ENCODE measurements at regions not wholly inside any gene's neighbourhood (a gene's known extent, or its start where the extent isn't known, plus 50 kb on each side); places are given as distances from the start of the nearest gene placed in this dataset.

DNA sequence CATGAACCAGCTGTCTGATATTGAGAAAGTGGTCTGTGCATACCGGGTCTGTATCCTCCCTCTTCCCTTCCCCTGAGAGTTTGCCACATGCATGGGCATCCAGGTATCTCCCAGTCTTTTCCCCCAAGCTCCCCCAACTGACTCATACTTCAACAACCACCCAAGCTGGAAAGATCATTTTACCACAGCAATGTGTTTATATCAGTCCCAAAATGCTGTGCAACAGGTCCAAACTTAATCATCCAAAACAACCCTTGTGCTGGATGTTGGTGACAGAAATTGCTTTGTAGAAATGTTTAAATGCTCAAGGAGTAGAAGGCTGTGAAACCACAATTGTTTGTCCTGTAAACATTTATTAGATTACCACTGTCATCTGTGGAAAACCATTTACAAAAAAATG, 286.8 kb upstream of the KLF3 start:
- Histone ChIP-seq H4K20me1 (ENCODE audit: low read depth, low read length) (no peaks in the 10 kb centered on the region), H2AFZ (ENCODE audit: low read depth, low read length, severe bottlenecking) (no peak overlapping the region), H3K4me3 (ENCODE audit: insufficient read depth, low read length, poor library complexity, severe bottlenecking) (no peak overlapping the region), H3K9me3 (ENCODE audit: insufficient read depth, low read length) (no peaks in the 10 kb centered on the region), H3F3A (ENCODE audit: insufficient read depth) (no peaks in the 10 kb centered on the region), H3K36me3 (ENCODE audit: low read length) (no peaks in the 10 kb centered on the region), H3K79me2 (ENCODE audit: insufficient read depth, low read length) (no peaks in the 10 kb centered on the region), H3K27me3 (ENCODE audit: low read length) (no peaks in the 10 kb centered on the region), H3K9ac (ENCODE audit: low read length) (no peak overlapping the region), H3K9me2 (replicated peaks; ENCODE audit: insufficient read depth, low read length) (no peaks in the 10 kb centered on the region), H3K27ac (ENCODE audit: low read depth, low read length) (no peak overlapping the region), H3K4me2 (ENCODE audit: low read depth, low read length, poor library complexity, severe bottlenecking) (no peak overlapping the region)
- no peak for TF ChIP-seq EZH2phosphoT487 (conservative IDR thresholded peaks at IDR 0.05; ENCODE audit: low read length)
- TF ChIP-seq, protein P1, sequence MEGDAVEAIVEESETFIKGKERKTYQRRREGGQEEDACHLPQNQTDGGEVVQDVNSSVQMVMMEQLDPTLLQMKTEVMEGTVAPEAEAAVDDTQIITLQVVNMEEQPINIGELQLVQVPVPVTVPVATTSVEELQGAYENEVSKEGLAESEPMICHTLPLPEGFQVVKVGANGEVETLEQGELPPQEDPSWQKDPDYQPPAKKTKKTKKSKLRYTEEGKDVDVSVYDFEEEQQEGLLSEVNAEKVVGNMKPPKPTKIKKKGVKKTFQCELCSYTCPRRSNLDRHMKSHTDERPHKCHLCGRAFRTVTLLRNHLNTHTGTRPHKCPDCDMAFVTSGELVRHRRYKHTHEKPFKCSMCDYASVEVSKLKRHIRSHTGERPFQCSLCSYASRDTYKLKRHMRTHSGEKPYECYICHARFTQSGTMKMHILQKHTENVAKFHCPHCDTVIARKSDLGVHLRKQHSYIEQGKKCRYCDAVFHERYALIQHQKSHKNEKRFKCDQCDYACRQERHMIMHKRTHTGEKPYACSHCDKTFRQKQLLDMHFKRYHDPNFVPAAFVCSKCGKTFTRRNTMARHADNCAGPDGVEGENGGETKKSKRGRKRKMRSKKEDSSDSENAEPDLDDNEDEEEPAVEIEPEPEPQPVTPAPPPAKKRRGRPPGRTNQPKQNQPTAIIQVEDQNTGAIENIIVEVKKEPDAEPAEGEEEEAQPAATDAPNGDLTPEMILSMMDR (IDR thresholded peaks at IDR 0.05; ENCODE audit: insufficient read depth, low read length, poor library complexity, severe bottlenecking), result no peak

DNA sequence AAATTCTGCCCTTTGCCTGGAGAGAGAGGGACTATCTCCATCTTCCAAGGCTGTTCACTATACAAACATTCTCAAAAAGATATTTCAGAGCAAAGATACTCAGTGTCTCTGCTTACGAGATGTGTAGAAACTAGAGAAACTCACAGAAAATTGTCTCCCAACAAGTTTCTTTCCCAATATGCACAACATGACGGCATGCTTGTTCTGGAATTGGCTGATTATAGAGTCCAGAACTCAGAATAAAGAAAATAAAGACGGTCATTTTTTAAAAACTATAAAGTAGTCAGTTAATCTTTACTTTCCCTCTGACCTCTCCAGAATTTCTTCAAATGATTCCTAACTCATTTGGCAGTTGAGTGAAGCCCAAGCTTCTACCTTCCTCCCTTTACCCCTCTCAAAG, 285.5 kb upstream of the KLF3 start:
- no peak overlapping the region for H3K4me3 ChIP-seq (ENCODE audit: insufficient read depth, low read length, poor library complexity, severe bottlenecking)
- no peak overlapping the region for H3K27ac ChIP-seq (ENCODE audit: low read depth, low read length)
- H3K36me3 ChIP-seq (ENCODE audit: low read length), result no peaks in the 10 kb centered on the region
- H3K9me3 ChIP-seq (ENCODE audit: insufficient read depth, low read length), result no peaks in the 10 kb centered on the region
- H3K9me2 ChIP-seq (replicated peaks; ENCODE audit: insufficient read depth, low read length), result no peaks in the 10 kb centered on the region
- H4K20me1 ChIP-seq (ENCODE audit: low read depth, low read length), result no peaks in the 10 kb centered on the region
- H3K79me2 ChIP-seq (ENCODE audit: insufficient read depth, low read length), result no peaks in the 10 kb centered on the region
- H3K4me2 ChIP-seq (ENCODE audit: low read depth, low read length, poor library complexity, severe bottlenecking), result no peak overlapping the region
- H3K27me3 ChIP-seq (ENCODE audit: low read length), result no peaks in the 10 kb centered on the region
- H3F3A ChIP-seq (ENCODE audit: insufficient read depth), result no peaks in the 10 kb centered on the region
- TF ChIP-seq, protein P1 (IDR thresholded peaks at IDR 0.05; ENCODE audit: insufficient read depth, low read length, poor library complexity, severe bottlenecking), result no peak
- TF ChIP-seq EZH2phosphoT487 (conservative IDR thresholded peaks at IDR 0.05; ENCODE audit: low read length), result no peak
- H3K9ac ChIP-seq (ENCODE audit: low read length), result no peak overlapping the region
- no peak overlapping the region for H2AFZ ChIP-seq (ENCODE audit: low read depth, low read length, severe bottlenecking)

DNA sequence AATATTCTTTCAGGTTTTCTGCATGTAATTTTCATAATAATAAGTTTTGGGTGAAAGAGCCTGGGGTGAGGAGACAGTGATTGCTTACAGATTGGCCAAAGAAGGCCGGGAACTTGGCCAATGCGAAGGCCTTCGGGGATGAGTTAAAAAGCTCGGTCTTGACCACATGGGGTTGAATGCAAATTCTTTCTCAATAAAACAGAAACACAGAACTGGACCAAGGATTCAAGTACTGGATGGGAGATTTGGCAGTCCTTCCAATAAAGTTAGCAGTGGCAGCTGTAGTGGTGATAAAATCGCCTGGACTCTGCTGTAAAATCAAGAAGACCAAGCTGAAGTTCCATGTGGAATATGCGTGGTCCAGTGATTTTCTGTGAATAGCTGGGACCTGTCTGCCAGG, 282.2 kb upstream of the KLF3 start:
- Histone ChIP-seq H4K20me1 (ENCODE audit: low read depth, low read length) (no peaks in the 10 kb centered on the region), H3K9me3 (ENCODE audit: insufficient read depth, low read length) (no peaks in the 10 kb centered on the region), H3K79me2 (ENCODE audit: insufficient read depth, low read length) (no peaks in the 10 kb centered on the region), H3F3A (ENCODE audit: insufficient read depth) (no peaks in the 10 kb centered on the region), H2AFZ (ENCODE audit: low read depth, low read length, severe bottlenecking) (no peak overlapping the region), H3K9me2 (replicated peaks; ENCODE audit: insufficient read depth, low read length) (no peaks in the 10 kb centered on the region), H3K4me3 (ENCODE audit: insufficient read depth, low read length, poor library complexity, severe bottlenecking) (no peak overlapping the region), H3K27ac (ENCODE audit: low read depth, low read length) (no peak overlapping the region), H3K27me3 (ENCODE audit: low read length) (no peaks in the 10 kb centered on the region), H3K36me3 (ENCODE audit: low read length) (no peaks in the 10 kb centered on the region), H3K4me2 (ENCODE audit: low read depth, low read length, poor library complexity, severe bottlenecking) (no peak overlapping the region), H3K9ac (ENCODE audit: low read length) (no peak overlapping the region)
- TF ChIP-seq, protein P1 (IDR thresholded peaks at IDR 0.05; ENCODE audit: insufficient read depth, low read length, poor library complexity, severe bottlenecking), result no peak
- no peak for TF ChIP-seq EZH2phosphoT487 (conservative IDR thresholded peaks at IDR 0.05; ENCODE audit: low read length)

DNA sequence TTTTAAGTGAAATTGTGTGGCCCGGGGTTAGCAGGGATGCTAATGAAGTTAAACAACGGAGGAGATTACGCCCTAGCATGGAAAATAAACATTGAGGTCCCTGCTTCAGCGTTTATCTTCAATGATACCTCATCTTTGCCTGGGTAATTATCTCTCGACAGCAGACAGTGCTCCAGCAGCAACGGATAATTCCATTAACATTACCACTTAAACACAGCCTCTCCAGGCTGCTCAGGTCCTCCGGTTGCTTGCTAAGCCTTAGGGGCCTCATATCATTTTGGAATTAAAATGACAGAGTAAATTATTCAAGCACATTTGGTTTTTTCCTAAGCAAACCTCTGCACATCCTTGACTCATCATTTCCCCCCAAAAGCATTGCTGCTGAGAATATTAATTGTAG, 281.5 kb upstream of the KLF3 start:
- no peaks in the 10 kb centered on the region for H3K27me3 ChIP-seq (ENCODE audit: low read length)
- H3K36me3 ChIP-seq (ENCODE audit: low read length), result no peaks in the 10 kb centered on the region
- no peaks in the 10 kb centered on the region for H3F3A ChIP-seq (ENCODE audit: insufficient read depth)
- no peaks in the 10 kb centered on the region for H3K79me2 ChIP-seq (ENCODE audit: insufficient read depth, low read length)
- no peak overlapping the region for H3K4me3 ChIP-seq (ENCODE audit: insufficient read depth, low read length, poor library complexity, severe bottlenecking)
- H3K9me2 ChIP-seq (replicated peaks; ENCODE audit: insufficient read depth, low read length), result no peaks in the 10 kb centered on the region
- no peak for TF ChIP-seq EZH2phosphoT487 (conservative IDR thresholded peaks at IDR 0.05; ENCODE audit: low read length)
- H2AFZ ChIP-seq (ENCODE audit: low read depth, low read length, severe bottlenecking), result no peak overlapping the region
- H3K4me2 ChIP-seq (ENCODE audit: low read depth, low read length, poor library complexity, severe bottlenecking), result no peak overlapping the region
- no peaks in the 10 kb centered on the region for H4K20me1 ChIP-seq (ENCODE audit: low read depth, low read length)
- no peak overlapping the region for H3K9ac ChIP-seq (ENCODE audit: low read length)
- H3K9me3 ChIP-seq (ENCODE audit: insufficient read depth, low read length), result no peaks in the 10 kb centered on the region
- no peak overlapping the region for H3K27ac ChIP-seq (ENCODE audit: low read depth, low read length)

All from SU-DHL-6 (cell line).